HG02610 (cell line): ENCODE measurements at regions not wholly inside any gene's neighbourhood (a gene's known extent, or its start where the extent isn't known, plus 50 kb on each side); places are given as distances from the start of the nearest gene placed in this dataset.
"Not testable (repeated sequence)": the region's sequence is repeated elsewhere in the genome, so short reads cannot be mapped to it uniquely, and the experiment has no call there.

Experiments used
- ATAC-seq: cut with Tn5 transposase; IDR thresholded peaks from one replicate; pipeline ENCODE4 v1.9.1; 2021; ENCODE audit warnings: mild to moderate bottlenecking, moderate library complexity; ENCODE audit not compliant: unreplicated experiment

DNA sequence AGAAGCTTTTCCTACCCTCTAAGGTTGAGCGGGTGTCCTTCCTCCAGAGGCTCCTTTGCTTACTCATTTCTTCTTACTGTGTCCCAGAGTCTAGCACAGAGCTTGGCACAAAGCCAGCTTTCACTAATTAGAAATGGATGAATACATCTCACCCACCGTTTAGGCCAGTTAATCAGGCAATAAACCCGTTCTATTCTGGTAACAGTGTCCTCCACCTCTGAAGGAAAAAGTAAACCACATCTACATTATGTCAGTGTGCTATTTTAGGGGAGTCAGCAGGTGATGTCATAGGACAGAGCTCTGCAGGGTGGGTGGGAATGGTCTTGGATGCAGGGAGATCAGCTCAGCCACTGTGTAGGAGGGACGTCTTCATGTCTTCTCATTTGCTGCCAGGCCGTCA is 109.2 kb downstream of the OSTF1 start:
- no peak for ATAC-seq

DNA sequence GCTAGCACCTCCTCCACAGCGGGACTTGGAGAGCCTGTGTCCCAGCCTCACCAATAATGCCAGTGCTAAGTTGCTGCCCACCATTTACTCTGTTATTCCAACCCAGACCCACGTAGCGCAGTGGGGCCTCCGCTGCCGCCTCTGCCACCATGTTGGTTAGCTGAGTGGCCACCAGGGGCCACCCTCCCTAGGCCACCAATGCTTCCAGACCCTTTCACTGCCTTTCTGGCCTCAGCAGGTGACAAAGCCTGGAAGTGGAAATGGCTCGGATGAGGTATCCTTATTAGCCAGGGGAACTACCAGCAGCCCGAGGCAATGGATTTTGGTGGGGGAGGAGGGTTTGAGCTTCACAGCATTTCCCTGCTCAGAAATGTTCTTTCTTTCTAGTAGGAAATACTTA is 110.1 kb downstream of the OSTF1 start:
- ATAC-seq, result no peak

DNA sequence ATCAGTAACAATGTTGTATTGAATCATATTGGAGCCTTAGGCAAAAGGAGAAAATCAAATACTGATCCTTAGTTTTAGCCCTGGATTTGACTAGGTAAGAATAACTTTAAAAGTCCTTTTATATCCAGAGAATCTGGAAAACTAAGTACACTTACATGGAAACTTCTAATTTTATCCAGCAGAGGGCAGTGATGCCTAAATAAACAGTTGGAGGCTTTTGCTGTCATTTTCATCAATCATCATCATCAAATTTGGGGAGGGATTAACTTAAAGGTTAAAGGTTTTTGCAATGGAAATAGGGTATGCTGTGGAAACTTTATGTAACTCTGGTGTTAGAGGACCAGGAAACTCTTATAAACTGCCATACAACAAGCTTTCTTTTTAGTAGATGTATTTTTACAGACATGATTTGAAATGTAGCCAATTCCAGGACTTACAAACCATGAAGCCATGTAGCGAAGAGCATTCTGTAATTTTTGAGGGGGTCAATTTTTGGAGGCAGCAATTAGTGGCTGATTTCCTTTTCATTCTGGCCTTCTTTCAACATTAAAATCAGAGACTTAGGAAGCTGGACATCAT is 112.7 kb downstream of the OSTF1 start:
- ATAC-seq, result no peak

DNA sequence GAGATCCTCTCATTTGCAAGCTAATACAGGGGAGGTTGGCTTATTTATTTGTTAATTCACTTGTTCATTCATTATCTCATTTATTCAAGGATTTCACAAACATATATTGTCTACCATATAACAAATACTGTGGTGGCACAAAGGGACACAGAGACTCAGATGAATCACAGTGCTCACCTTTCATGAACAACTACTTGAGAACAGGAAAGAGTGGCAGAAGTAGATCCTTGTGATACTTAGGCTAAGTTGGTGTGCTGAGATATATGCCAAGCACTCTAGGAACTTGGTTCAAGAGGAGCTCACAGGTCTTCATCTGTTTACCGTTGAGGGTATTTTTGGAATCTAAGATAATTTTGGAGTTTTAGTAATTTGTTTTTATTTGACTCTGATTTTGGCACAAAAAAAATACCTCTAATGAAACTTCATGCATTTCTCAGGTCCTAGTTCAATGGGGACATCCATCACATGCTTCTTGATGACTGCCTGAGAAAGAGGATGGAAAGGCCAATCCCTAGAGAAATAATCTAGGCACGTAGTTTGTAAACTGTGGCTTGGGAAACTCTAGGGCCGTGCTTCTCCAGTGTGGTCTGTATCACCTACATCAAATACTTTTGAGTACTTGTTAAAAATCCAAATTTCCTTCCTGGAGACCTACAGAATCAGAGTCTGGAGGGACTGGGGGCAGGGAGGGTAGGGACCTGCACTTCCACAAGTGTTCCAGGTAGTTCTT is 113.3 kb downstream of the OSTF1 start:
- ATAC-seq, result no peak

DNA sequence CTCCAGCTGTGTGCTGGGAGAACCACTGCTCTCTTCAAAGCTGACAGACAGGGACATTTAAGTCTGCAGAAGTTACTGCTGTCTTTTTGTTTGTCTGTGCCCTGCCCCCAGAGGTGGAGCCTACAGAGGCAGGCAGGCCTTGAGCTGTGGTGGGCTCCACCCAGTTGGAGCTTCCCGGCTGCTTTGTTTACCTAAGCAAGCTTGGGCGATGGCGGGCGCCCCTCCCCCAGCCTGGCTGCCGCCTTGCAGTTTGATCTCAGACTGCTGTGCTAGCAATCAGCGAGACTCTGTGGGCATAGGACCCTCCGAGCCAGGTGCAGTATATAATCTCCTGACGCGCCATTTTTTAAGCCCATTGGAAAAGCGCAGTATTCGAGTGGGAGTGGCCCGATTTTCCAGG is 119.7 kb downstream of the OSTF1 start:
- not testable (repeated sequence) for ATAC-seq

DNA sequence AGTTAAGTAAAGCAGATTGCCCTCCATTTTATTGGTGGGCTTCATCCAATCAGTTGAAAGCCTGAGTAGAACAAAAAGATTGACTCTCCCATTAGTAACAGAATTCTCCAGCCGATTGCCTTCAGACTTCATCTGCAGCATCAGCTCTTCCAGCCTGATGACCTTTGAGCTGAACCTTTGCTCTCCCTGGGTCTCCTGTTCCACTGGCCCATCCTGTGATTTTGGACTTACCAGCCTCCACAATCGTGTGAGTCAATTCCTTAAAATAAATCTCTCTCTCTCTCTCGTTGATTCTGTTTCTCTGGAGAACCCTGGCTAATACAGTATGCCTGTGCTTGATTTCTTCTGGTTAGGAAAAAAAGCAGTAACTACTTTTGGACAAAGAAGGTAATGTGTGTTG is 121.9 kb downstream of the OSTF1 start:
- ATAC-seq, result no peak

DNA sequence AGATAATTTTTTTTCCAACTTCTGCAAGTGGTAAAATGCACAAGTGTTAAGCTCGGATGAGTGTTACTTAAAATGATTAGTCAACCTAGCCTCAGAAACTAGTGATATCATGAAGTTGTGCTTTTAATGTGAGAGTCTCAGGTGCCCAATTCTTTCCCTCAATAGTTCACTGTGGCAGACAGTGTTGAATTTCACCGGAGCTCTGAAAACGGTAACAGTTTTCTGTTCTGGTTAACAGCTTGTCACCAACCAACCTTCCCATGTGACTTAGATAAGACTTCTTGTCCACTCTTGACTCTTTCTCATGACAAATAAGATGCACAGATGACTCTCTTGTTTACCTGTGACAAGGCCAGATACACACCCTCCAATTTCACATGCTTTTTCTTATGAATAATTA is 125.5 kb downstream of the OSTF1 start:
- ATAC-seq, result no peak

DNA sequence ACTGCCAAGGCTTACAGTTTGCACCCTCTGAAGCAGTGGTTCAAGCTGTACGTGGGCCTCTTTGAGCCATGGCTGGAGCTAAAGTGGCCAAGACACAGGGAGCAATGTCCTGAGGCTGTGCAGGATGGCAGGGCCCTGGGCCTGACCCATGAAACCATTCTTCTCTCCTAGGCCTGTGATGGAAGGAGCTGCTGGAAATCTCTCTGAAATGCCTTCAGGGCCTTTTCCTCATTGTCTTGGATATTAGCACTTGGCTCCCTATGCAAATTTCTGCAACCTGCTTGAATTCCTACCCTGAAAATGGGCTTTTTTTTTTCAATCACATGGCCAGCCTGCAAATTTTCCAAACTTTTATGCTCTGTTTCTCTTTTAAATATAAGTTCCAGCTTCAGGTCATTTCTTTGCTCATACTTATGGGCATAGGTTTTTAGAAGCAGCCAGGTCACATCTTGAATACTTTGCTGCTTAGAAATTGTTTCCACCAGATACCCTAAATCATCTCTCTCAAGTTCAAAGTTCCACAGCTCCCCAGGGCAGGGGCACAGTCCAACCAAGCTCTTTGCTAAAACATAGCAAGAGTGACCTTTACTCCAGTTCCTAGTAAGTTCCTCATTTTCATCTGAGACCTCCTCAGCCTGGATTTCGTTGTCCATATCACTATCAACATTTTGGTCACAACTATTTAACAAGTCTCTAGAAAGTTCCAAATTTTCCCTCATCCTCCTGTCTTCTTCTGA is 138.3 kb downstream of the OSTF1 start:
- ATAC-seq, result no peak

DNA sequence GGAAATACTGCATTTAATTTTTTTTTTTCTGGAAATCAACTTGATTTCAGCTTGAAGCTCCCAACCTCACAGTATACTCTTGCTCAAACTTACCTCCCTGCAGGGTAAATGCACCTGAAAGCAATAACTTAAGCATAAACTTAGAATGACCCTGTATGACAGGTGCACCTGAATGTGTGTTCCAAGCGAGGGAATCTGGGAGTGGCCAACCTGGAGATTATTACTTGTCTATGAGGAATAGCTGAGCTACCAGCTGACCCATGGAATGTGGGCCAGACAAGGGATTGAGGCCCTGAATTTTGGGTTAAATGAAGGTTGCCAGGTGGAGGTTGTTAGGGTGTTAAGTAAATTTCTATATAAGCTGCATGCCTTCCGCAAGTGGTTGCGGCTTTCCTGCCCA is 140.6 kb downstream of the OSTF1 start:
- ATAC-seq, result no peak

DNA sequence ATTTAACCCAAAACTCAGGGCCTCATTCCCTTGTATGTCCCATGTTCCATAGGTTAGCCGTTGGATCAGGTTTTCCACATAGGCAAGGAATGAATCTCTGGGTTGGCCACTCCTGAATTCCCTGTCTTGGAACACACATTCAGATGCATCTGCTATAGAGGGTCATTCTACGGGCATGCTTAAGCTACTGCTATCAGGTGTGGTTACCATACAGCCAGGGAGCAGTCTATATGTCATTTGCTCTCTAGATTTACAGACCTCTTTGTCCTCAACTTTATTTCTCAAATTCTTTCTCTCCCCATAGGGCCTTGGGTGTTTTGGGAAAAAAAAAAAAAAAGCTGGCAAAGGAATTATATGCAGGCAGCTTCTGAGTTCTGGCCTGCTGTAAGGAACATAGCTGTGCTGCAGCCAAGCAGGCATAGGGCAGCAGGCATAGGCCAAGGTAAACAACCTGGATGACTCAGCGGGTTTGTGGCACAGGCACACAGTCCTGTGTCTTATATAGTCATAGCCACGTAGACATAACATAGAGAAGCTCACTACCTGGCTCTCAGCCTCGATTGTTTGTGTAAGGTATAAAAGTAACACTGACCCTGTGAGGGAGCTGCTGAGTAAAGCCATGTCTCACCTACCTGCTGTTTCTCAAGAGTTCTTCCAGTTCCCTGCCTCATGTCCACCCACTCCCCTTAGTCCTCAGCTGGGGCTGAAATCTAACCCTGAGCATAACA is 141.5 kb downstream of the OSTF1 start:
- no peak for ATAC-seq

DNA sequence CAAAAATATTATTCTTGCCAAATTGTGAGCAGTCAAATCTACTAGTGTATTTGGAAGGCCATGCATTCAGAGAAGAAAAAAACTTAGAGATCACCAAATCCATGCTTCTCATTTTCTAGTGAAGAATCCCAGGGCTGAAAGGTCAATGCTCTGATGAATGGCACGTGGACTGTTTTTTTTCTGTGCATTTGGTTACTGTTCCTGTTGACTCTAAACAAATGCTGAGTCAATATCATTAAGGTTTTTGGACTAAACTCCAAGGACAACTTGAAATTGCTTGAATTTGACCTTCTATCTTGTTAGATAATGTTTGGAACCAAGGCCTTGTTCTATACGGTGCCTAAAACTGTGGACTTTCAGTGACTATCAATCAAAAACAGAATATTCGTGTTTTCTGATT is 142.2 kb downstream of the OSTF1 start:
- no peak for ATAC-seq

DNA sequence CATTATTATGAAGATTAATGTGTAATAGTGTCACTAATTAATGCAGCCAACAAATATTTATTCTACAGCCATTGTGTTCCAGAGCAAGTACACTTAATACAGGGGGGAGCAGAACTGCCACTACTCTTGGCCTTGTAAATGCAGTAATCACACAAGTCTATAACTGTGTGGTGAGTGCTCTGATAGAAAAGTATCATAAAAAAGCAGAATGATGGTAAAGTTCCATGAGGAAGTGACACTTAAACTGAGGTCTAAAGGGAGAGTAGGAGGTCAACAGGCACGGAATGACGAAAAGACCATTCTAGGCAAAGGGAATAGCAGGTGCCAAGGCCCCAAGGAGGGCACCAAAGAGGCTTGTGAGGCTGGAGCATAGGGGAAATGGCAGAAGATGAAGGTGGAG is 142.9 kb downstream of the OSTF1 start:
- no peak for ATAC-seq

DNA sequence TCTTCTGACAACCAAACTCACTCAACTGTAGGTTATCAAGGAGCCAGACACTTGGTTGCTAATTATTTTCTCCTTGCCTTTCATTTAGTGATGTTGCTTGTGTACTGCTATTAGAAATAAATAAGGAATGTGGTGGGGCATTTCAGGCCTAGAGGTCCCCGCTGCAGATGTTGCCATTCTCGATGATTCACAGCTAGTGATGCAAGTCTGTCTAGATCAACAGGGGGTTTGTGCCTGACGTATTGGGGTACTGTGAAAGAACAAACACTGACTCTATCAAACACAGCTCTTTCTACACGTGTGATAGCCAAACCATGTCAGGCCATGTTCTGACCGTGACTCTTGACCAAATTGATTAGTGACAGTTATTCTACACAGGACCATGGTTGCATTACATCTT is 144.7 kb downstream of the OSTF1 start:
- ATAC-seq, result no peak

DNA sequence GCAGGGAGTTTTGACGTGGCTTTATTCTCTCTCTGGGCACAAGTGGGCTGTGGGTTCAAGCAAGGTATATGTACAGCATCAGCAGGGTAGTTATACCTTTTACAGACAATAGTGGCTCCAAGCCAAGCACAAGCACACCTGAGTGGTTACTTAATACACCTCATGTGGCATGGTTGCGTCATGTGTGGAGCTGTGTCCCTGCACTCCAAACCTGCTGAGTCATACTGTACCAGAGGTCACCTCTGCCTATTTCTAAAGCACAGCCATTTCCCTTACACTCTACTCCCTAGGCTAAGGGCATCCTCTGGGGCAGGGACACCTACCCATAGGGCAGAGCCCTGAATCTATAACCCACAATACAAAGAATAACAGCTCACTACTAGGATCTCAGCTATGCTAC is 147.3 kb downstream of the OSTF1 start:
- ATAC-seq, result no peak

DNA sequence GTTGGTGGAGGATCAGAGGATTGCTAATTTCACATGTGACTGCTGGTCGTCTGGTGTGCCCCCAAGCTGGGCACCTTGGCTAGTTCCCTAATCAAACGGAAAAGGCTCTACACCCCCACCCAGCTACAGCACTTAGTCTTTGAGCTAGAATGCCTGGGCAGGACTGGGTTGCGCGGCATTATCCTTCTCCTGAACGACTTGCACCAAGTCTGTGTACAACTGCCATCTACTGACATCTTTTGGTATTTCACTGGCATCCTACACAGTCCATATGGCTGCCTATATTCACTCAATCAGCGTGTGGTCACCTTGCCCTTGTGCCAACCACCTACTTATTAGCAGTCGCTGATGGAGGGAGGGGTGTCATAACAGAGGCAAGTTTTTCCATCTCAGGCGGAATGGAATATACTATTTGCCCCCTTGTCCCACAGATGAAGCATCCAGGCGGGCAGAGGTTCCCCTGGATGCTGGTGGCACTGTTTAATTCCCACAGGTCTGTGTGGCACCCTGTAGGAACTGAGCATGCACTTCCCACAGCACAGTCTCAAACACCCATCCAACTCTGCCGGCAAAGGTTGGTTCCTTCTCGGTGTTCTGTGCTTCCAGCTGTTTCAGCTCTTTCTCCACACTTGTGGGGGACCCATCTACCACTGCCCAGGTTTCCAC is 150.1 kb downstream of the OSTF1 start:
- peak; percentile 77 for ATAC-seq

DNA sequence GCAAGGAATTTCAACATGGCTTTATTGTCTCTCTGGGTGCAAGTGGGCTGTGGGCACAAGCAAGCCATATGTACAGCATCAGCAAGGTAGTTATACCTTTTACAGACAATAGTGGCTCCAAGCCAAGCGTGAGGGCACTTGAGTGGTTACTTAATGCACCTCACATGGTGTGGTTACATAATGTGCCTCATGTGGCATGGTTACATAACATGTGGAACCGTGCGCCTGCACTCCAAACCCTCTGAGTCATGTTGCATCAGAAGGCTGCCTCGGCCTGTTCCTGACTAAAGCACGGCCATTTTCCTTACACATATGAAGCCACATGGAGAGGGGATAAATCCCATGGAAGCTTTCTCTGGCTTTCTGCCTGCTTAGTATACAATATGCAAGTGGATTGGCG is 150.9 kb downstream of the OSTF1 start:
- no peak for ATAC-seq

DNA sequence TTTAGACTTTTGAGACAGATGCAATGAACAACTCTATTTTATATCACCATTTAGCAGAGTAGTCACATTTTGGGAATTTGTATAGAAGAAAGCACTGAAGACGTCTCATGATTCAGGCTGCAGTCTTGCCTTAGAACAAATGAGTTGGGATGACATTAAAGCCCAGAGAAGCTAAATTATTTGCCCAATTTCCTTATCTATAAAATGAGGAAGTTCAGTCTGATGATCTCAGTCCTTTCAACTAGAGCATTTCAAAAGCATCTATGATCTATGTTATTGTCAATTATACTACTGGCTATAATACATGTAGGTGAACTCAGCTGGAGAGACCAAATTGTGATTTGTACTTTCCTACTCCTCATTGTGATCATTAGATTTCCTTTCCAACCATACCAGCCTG is 154.1 kb downstream of the OSTF1 start:
- ATAC-seq, result no peak

DNA sequence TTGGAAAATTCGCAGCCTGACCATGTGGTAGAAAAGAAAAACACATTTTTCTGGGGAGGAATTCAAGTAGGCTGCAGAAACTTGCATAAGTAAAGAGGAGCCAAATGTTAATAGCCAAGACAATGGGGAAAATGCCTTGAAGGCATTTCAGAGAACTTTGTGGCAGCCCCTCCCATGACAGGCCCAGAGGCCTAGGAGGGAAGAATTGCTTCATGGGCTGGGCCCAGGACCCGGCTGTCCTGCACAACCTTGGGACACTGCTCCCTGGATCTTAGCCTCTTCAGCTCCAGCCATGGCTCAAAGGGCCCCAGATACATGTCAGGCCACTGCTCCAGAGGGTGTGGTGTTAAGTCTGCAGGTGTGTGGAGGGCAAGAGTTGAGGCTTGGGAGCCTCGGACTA is 158.6 kb downstream of the OSTF1 start:
- ATAC-seq, result no peak

DNA sequence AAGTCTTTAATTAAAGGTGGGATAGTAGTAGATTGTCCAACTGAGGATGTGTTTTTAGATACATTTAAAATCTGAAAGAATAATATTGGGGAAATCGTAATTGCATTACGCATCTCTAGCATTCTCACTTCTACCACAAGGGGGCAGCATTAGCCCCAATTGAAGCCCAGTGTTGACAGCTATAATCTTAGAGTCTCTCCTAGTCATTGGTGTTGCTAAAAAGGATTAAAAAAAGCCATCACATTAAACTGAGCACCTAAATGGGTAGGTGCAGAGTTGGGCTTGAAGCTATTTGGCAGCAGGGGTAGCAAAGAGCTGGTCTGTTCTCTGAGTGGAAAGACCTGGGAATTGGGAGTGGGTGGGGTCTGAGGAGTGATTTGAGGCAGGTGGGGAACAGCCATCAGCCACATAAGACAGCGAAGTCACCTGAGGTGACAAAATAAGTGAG is 177.2 kb downstream of the OSTF1 start:
- peak; percentile 67 for ATAC-seq

DNA sequence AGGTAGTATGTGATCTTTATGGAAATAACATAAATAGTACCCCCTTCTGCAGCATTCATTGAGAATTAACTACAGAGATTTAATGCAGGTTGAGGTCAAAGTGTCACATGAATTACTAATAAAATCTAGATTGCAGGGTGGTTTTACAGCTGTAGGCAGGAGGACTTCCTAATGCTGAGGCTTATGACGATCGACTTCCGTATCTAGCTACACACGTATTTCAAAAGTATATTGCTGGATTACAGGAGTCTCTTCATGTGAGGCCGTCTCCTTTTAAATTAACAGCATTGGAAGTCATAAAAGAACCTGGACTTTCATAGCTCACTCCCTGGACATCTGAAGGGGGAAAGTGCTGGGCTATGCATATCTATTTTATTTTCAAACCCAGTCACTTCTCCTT is 180.9 kb downstream of the OSTF1 start:
- no peak for ATAC-seq

DNA sequence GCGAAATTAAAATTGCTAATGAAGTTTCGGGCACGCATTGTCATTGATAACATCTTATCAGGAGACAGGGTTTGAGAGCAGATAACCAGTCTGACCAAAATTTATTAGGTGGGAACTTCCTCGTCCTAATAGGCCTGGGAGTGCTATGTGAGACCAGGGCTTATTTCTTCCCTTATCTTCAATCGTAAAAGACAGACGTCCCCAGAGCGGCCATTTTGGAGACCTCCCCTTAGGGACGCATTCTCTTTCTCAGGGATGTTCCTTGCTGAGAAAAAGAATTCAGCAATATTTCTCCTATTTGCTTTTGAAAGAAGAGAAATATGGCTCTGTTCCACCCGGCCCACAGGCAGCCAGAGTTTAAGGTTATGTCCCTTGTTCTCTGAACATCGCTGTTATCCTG is 184.7 kb downstream of the OSTF1 start:
- ATAC-seq, result not testable (repeated sequence)
